ENCODE measurements at regions not wholly inside any gene's neighbourhood (a gene's known extent, or its start where the extent isn't known, plus 50 kb on each side); places are given as distances from the start of the nearest gene placed in this dataset.

DNA sequence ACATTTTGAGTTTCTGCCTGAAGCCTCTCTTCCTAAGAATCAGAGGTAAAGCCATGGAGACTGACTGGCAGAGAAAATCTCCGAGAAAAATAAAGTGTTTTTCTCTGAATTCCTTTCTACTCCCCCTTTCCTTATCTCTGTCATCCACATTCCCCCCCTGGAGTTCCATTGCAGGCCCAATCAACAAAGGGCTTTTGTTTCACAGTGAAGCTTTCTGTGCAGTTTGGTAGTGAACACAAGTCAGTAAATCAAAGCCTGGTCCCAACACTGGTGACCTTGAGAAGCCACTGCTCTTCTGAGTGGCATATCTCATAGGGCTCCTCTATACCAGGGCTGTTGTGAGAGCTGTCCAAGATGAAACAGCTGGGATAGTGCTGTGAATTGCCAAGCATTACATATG lies 228.4 kb downstream of the SEC16B start:
- no peak overlapping the region for H4K8ac ChIP-seq (ENCODE audit: low read length)
- H2BK5ac ChIP-seq (ENCODE audit: low read depth, low read length, poor library complexity, severe bottlenecking): no peak overlapping the region
- no peak overlapping the region for H4K91ac ChIP-seq (ENCODE audit: low read length)
- no peak overlapping the region for H3K4ac ChIP-seq (ENCODE audit: low read depth in 1 of 2, low read length in 2 of 2)
- H2AFZ ChIP-seq (ENCODE audit: low read depth, low read length): no peak overlapping the region
- no peaks in the 10 kb centered on the region for H3K79me1 ChIP-seq (replicated peaks; ENCODE audit: low read length, poor library complexity, severe bottlenecking)
- H3K4me2 ChIP-seq (ENCODE audit: low read length, poor library complexity, severe bottlenecking): no peak overlapping the region
- H3K14ac ChIP-seq (ENCODE audit: low read length in 2 of 2): no peak overlapping the region
- no peak for DNase-seq
- no peaks in the 10 kb centered on the region for H3K36me3 ChIP-seq (ENCODE audit: control insufficient read depth in 1 of 2, insufficient read depth in 2 of 2, low read depth in 1 of 2, low read length in 2 of 2)
- no peak overlapping the region for H3K27ac ChIP-seq (ENCODE audit: low read length, poor library complexity, severe bottlenecking)
- no peak overlapping the region for H2BK120ac ChIP-seq (ENCODE audit: low read depth, low read length)
- no peaks in the 10 kb centered on the region for H3K9me3 ChIP-seq (ENCODE audit: control insufficient read depth, low read length)
- no peak overlapping the region for H3K4me3 ChIP-seq (ENCODE audit: insufficient read depth in 1 of 2, low read depth in 1 of 2, low read length in 2 of 2)
- H2BK15ac ChIP-seq (ENCODE audit: low read depth, poor library complexity, severe bottlenecking): no peak overlapping the region
- H2AK5ac ChIP-seq (ENCODE audit: low read length, severe bottlenecking): no peak overlapping the region
- no peak overlapping the region for H3K18ac ChIP-seq (ENCODE audit: low read depth in 1 of 2, low read length in 2 of 2)
- peaks cover 3 to 6% of the 10 kb centered on the region in 2 experiments for H3K27me3 ChIP-seq (ENCODE audit: control insufficient read depth in 1 of 2, insufficient read depth in 1 of 2, low read length in 2 of 2)
- no peak overlapping the region for H3K9ac ChIP-seq (ENCODE audit: low read length)
- 43% methylated on average over 1 of the region's 1 CpG for WGBS
- H2BK12ac ChIP-seq (ENCODE audit: low read length in 2 of 2): no peak overlapping the region
- H3K4me1 ChIP-seq (ENCODE audit: control insufficient read depth, insufficient read depth, low read depth, low read length): no peaks in the 10 kb centered on the region
- no peak overlapping the region for H3K23ac ChIP-seq (ENCODE audit: low read length in 2 of 2)

DNA sequence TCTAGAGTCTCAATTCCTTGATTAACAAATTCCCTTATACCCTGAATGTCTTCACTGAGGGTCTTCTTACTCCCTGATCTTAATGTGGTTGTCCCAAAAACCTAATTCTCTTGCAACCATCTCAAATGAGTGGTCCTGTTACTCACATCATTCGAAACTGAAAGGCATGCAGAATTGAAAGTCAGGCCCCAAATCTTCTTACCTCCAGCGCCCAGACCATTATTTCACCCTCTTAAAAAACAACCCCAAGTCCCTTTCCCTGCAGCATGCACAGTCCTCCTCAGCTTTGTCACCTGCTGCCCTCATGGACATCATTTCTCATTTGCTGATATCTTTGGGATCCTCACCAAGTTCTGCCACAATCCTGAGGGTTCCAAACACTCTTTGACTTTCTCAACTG lies 230.1 kb downstream of the SEC16B start:
- H3K36me3 ChIP-seq (ENCODE audit: control insufficient read depth in 1 of 2, insufficient read depth in 2 of 2, low read depth in 1 of 2, low read length in 2 of 2): no peaks in the 10 kb centered on the region
- DNase-seq: no peak
- H3K4ac ChIP-seq (ENCODE audit: low read depth in 1 of 2, low read length in 2 of 2): no peak overlapping the region
- peaks cover 3 to 6% of the 10 kb centered on the region in 2 experiments for H3K27me3 ChIP-seq (ENCODE audit: control insufficient read depth in 1 of 2, insufficient read depth in 1 of 2, low read length in 2 of 2)
- no peak overlapping the region for H3K9ac ChIP-seq (ENCODE audit: low read length)
- H3K4me1 ChIP-seq (ENCODE audit: control insufficient read depth, insufficient read depth, low read depth, low read length): no peaks in the 10 kb centered on the region
- no peak overlapping the region for H3K27ac ChIP-seq (ENCODE audit: low read length, poor library complexity, severe bottlenecking)
- no peak overlapping the region for H4K8ac ChIP-seq (ENCODE audit: low read length)
- 60% methylated on average over 2 of the region's 2 CpGs for WGBS
- H3K79me1 ChIP-seq (replicated peaks; ENCODE audit: low read length, poor library complexity, severe bottlenecking): no peaks in the 10 kb centered on the region
- H2AFZ ChIP-seq (ENCODE audit: low read depth, low read length): no peak overlapping the region
- no peaks in the 10 kb centered on the region for H3K9me3 ChIP-seq (ENCODE audit: control insufficient read depth, low read length)
- no peak overlapping the region for H2BK120ac ChIP-seq (ENCODE audit: low read depth, low read length)
- H3K4me2 ChIP-seq (ENCODE audit: low read length, poor library complexity, severe bottlenecking): no peak overlapping the region
- H2BK5ac ChIP-seq (ENCODE audit: low read depth, low read length, poor library complexity, severe bottlenecking): no peak overlapping the region
- no peak overlapping the region for H3K23ac ChIP-seq (ENCODE audit: low read length in 2 of 2)
- H3K4me3 ChIP-seq (ENCODE audit: insufficient read depth in 1 of 2, low read depth in 1 of 2, low read length in 2 of 2): no peak overlapping the region
- no peak overlapping the region for H3K18ac ChIP-seq (ENCODE audit: low read depth in 1 of 2, low read length in 2 of 2)
- no peak overlapping the region for H2AK5ac ChIP-seq (ENCODE audit: low read length, severe bottlenecking)
- no peak overlapping the region for H2BK15ac ChIP-seq (ENCODE audit: low read depth, poor library complexity, severe bottlenecking)
- H3K14ac ChIP-seq (ENCODE audit: low read length in 2 of 2): no peak overlapping the region
- no peak overlapping the region for H4K91ac ChIP-seq (ENCODE audit: low read length)
- no peak overlapping the region for H2BK12ac ChIP-seq (ENCODE audit: low read length in 2 of 2)

DNA sequence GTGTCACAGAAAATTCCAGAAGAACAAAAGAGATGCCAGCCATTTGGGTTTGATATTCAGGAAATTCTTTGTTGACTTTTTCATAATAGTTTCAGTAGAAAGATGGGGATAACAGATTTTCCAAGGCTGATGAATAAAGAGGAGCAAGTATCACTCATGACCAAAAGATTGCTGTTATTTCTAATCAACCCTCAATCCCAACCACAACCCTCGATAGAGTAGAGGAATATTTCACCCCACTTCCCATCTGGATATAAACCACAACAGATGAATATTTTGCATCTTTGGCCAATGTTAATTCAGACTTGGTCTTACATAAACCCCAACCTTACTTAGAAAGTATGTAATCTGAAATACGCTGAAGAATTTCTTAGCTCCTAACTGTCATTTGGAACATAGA lies 232.4 kb downstream of the SEC16B start:
- Histone ChIP-seq H4K8ac (ENCODE audit: low read length) (no peak overlapping the region), H3K27ac (ENCODE audit: low read length, poor library complexity, severe bottlenecking) (no peak overlapping the region), H3K79me1 (replicated peaks; ENCODE audit: low read length, poor library complexity, severe bottlenecking) (no peaks in the 10 kb centered on the region), H3K27me3 (ENCODE audit: control insufficient read depth in 1 of 2, insufficient read depth in 1 of 2, low read length in 2 of 2) (peaks cover 3 to 6% of the 10 kb centered on the region in 2 experiments), H3K4ac (ENCODE audit: low read depth in 1 of 2, low read length in 2 of 2) (no peak overlapping the region), H2BK12ac (ENCODE audit: low read length in 2 of 2) (no peak overlapping the region), H3K9ac (ENCODE audit: low read length) (no peak overlapping the region), H2BK15ac (ENCODE audit: low read depth, poor library complexity, severe bottlenecking) (no peak overlapping the region), H3K23ac (ENCODE audit: low read length in 2 of 2) (no peak overlapping the region), H2BK5ac (ENCODE audit: low read depth, low read length, poor library complexity, severe bottlenecking) (no peak overlapping the region), H3K14ac (ENCODE audit: low read length in 2 of 2) (no peak overlapping the region), H2AFZ (ENCODE audit: low read depth, low read length) (no peak overlapping the region), H3K4me2 (ENCODE audit: low read length, poor library complexity, severe bottlenecking) (no peak overlapping the region), H2BK120ac (ENCODE audit: low read depth, low read length) (no peak overlapping the region), H4K91ac (ENCODE audit: low read length) (no peak overlapping the region), H3K18ac (ENCODE audit: low read depth in 1 of 2, low read length in 2 of 2) (no peak overlapping the region), H3K36me3 (ENCODE audit: control insufficient read depth in 1 of 2, insufficient read depth in 2 of 2, low read depth in 1 of 2, low read length in 2 of 2) (no peaks in the 10 kb centered on the region), H3K4me1 (ENCODE audit: control insufficient read depth, insufficient read depth, low read depth, low read length) (no peaks in the 10 kb centered on the region), H3K4me3 (ENCODE audit: insufficient read depth in 1 of 2, low read depth in 1 of 2, low read length in 2 of 2) (no peak overlapping the region), H3K9me3 (ENCODE audit: control insufficient read depth, low read length) (no peaks in the 10 kb centered on the region), H2AK5ac (ENCODE audit: low read length, severe bottlenecking) (no peak overlapping the region)
- 71% methylated on average over 1 of the region's 2 CpGs for WGBS
- DNase-seq: no peak

DNA sequence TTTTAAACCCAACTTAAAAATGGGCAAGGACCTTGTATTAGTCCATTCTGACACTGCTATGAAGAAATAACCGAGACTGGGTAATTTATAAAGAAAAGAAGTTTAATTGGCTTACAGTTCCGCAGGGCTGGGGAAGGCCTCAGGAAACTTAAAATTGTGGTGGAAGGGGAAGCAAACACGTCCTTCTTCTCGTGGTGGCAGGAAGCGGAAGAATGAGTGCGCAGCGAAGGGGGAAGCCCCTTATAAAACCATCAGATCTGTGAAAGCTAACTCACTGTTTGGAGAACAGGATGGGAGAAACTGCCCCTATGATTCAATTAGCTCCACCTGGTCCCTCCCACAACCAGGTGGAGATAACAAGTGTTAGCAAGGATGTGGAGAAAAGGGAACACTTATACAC lies 237.7 kb downstream of the SEC16B start:
- Histone ChIP-seq H4K8ac (ENCODE audit: low read length) (no peak overlapping the region), H3K18ac (ENCODE audit: low read depth in 1 of 2, low read length in 2 of 2) (no peak overlapping the region), H3K27ac (ENCODE audit: low read length, poor library complexity, severe bottlenecking) (no peak overlapping the region), H3K36me3 (ENCODE audit: control insufficient read depth in 1 of 2, insufficient read depth in 2 of 2, low read depth in 1 of 2, low read length in 2 of 2) (no peaks in the 10 kb centered on the region), H3K4ac (ENCODE audit: low read depth in 1 of 2, low read length in 2 of 2) (no peak overlapping the region), H3K9ac (ENCODE audit: low read length) (no peak overlapping the region), H3K23ac (ENCODE audit: low read length in 2 of 2) (no peak overlapping the region), H3K4me1 (ENCODE audit: control insufficient read depth, insufficient read depth, low read depth, low read length) (no peaks in the 10 kb centered on the region), H3K14ac (ENCODE audit: low read length in 2 of 2) (no peak overlapping the region), H2BK120ac (ENCODE audit: low read depth, low read length) (no peak overlapping the region), H3K9me3 (ENCODE audit: control insufficient read depth, low read length) (no peaks in the 10 kb centered on the region), H3K4me2 (ENCODE audit: low read length, poor library complexity, severe bottlenecking) (no peak overlapping the region), H2AFZ (ENCODE audit: low read depth, low read length) (no peak overlapping the region), H3K4me3 (ENCODE audit: insufficient read depth in 1 of 2, low read depth in 1 of 2, low read length in 2 of 2) (no peak overlapping the region), H4K91ac (ENCODE audit: low read length) (no peak overlapping the region), H2BK5ac (ENCODE audit: low read depth, low read length, poor library complexity, severe bottlenecking) (no peak overlapping the region), H2BK12ac (ENCODE audit: low read length in 2 of 2) (no peak overlapping the region), H3K79me1 (replicated peaks; ENCODE audit: low read length, poor library complexity, severe bottlenecking) (no peaks in the 10 kb centered on the region), H3K27me3 (ENCODE audit: control insufficient read depth in 1 of 2, insufficient read depth in 1 of 2, low read length in 2 of 2) (no peaks in the 10 kb centered on the region), H2BK15ac (ENCODE audit: low read depth, poor library complexity, severe bottlenecking) (no peak overlapping the region), H2AK5ac (ENCODE audit: low read length, severe bottlenecking) (no peak overlapping the region)
- DNase-seq: no peak
- 73% methylated on average over 3 of the region's 7 CpGs for WGBS

Data from mesenchymal stem cell (in vitro differentiated cells and primary cell).